ENCODE measurements at regions not wholly inside any gene's neighbourhood (a gene's known extent, or its start where the extent isn't known, plus 50 kb on each side); places are given as distances from the start of the nearest gene placed in this dataset.
"Not testable (repeated sequence)": the region's sequence is repeated elsewhere in the genome, so short reads cannot be mapped to it uniquely, and the experiment has no call there.

DNA sequence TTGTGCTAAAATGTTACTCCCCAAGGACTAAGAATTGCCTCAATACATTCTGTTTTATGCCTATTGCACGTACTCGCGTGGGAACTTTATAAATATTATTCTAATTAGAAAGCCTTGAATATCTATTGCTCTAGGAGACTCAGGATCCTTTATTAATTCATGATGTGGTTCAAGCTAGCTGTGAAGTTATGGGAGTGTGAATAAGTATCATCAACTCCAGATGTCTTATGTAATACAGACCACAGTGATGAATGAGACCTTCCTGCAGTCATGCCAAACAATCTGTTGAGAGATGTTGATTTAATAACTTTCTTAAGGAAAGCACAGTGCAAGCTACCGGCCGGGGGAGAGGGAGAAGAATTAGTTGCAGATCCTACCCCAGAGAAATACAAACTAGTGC lies 519.2 kb upstream of the ZP4 start:
- no peak for DNase-seq (ENCODE audit: insufficient read length, low spot score)
- FAIRE-seq, result no peak

DNA sequence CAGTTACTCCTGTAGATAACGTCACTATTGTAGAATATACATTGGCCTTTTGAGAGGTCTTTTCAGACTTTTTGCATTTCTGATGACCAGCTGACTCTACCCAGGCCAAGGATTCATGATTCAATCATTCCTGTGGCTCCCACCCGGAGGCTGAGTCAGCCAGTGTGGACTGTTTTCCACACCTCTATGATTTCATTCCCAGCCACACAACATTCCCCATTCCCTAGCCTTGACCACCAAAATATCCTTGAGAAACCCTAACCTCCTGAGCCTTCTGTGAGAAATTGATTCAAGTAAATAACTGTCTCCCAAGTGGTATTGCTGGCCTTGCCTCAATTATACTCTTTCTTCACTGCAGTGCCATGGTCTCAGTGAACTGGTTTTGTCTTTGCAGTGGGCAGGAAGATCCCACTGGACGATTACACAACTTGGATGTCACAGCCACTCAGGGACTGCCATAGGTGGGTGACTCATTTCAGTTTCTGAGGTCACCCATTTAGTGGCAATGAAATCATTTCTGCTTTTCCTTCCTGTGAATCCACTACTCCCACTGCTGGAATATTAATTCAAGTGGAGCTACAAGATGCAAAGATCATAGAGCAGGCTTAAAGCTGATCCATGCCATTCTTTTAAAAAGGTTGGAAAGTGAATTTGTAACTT lies 518.6 kb upstream of the ZP4 start:
- DNase-seq (ENCODE audit: insufficient read length, low spot score) (peak; percentile 32), FAIRE-seq (peak; percentile 40)

DNA sequence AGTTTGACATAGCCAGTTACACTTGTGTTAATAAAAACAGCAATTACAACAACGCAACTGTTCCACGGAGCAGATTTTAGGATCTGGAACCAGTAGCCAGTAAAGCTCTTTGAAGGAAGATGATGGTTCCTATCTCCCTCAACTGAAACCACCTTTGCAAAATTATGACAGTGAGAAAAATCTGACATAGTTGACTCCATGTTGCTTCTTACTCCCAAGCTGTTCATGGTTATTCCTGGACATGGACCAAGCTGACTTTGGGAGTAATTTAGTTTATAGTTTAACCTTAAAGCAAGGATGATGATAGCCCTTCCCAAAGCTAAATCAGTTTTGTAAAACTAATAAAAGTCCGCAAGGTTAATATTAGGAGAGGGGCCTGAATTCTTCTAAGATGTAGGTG lies 518.0 kb upstream of the ZP4 start:
- FAIRE-seq, result no peak

GRCh38 chr1:238406098-238406860 lies 515.6 kb upstream of the ZP4 start:
- no peak for DNase-seq (ENCODE audit: insufficient read length, low spot score)

More for the DNA sequence above, 518.0 kb upstream of the ZP4 start:
- DNase-seq (ENCODE audit: insufficient read length, low spot score), result no peak

GRCh38 chr1:238404921-238405320 lies 514.2 kb upstream of the ZP4 start:
- FAIRE-seq (no peak), DNase-seq (ENCODE audit: insufficient read length, low spot score) (no peak)

More at GRCh38 chr1:238406098-238406860, 515.6 kb upstream of the ZP4 start:
- FAIRE-seq, result no peak

DNA sequence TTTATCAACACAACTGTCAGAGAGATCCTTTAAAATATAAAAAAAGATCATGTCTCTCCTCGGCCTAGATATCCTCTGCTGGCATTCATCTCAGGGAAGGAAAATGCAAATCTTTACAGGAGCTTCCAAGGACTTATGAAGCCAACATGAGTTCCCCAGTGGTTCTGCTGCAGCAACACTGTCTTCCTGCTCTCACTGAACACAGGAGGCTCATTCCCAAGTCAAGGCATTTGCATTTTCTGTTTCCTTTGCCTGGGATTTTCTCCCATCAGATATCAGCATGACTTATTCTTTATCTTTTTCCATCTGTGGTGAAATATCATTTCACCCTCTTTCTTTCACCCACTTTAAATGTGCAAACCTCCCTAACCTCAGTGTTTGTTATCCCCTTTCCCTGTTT lies 513.8 kb upstream of the ZP4 start:
- DNase-seq (ENCODE audit: insufficient read length, low spot score) (no peak), FAIRE-seq (no peak)

DNA sequence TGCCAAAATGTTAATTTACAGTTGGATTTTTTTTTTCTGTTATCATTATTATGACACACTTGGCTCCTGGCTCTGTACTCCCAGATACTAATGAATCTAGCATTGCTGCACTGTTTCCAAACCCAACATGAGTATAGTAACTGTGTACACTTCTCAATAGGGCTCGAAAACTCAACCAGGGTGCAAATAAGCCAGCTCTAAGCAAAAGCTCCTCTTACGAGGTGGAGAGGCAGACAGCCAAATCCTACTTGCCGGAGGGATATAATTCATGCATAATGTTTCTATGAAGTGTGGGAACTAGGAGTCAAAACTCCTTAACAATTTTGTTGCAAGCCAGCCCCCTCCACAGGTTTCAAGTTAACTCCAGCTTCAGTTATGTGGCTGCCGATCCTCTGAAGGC lies 510.4 kb upstream of the ZP4 start:
- DNase-seq (ENCODE audit: insufficient read length, low spot score), result no peak
- FAIRE-seq, result no peak

GRCh38 chr1:238399558-238399957 lies 508.8 kb upstream of the ZP4 start:
- FAIRE-seq (no peak), DNase-seq (ENCODE audit: insufficient read length, low spot score) (no peak)

DNA sequence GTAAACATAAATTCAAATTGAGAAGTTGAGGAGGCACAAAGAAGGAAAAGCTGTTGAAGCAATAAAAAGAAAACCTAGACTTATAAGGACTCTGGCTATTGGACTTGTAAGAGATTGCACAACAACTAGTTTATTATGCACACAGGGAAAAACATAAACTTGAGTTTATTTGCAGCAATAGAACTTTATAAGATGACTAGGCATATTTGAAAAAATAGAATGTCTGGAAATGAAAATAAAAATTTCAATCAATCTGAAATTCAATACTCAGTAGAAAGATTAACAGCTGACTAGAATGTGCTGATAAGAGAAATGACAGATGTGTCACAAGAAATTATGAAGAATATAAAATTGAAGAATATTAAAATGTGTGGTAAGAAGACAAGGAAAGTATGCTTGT lies 505.4 kb upstream of the ZP4 start:
- DNase-seq (ENCODE audit: insufficient read length, low spot score) (no peak), FAIRE-seq (no peak)

DNA sequence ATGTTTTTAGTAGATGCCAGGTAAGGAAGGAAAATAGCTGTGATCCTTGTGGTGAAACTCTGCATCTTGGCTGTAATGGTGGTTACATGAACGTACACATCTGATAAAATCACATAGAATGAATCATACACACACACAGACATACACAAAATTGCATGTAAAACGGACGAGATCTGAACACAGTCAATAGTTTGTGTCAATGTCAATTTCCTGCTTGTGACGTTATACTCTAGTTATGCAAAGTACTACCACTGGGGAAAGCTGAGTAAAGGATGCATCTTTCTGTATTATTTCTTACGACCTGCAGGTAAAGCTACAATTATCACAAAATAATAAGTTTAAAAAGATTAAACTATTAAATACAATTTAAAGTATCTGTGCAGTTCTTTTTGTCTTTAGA lies 493.7 kb upstream of the ZP4 start:
- DNase-seq (ENCODE audit: insufficient read length, low spot score), result no peak
- FAIRE-seq, result no peak

DNA sequence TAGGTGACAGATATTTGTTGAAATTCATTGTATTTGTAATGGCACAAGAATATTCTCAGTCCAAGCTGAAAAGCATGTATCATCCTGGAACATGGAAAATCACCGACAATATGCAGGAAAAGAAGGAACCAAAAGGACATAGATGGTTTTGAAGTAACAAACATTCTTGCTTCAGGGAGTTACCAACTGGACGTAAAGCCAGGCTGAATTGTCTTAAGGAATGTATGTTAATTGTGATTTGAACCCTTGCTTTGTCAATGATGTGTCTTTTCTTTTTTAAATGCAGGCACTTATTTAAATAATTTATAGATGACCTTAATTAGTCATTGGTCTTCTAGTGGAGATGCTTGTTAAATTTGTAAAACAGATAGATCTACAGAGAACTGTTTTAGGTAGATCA lies 489.4 kb upstream of the ZP4 start:
- FAIRE-seq, result no peak
- no peak for DNase-seq (ENCODE audit: insufficient read length, low spot score)

GRCh38 chr1:238379446-238379845 lies 488.7 kb upstream of the ZP4 start:
- not testable (repeated sequence) for FAIRE-seq; DNase-seq (ENCODE audit: insufficient read length, low spot score)

- DNase-seq (ENCODE audit: insufficient read length, low spot score), result no peak
- FAIRE-seq, result no peak
Measured at GRCh38 chr1:238377280-238377919, 486.7 kb upstream of the ZP4 start.

DNA sequence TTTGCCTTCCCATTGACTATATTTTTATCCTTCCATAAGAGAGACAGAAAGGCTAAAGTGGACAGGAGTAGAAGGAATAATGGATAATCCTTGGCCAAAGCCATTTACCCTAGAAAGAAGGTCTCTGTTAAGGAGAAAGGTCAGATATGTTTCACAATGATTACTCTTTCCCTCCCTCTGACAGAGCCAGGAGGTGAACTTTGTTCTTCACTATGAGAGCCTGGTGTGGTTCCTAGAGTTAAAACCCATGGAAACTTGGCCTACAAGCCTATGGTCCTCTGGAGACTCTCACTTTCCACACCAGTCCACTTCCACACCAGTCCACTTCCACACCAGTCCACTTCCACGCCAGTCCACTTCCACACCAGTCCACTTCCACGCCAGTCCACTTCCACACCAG lies 479.9 kb upstream of the ZP4 start:
- DNase-seq (ENCODE audit: insufficient read length, low spot score), result no peak
- no peak for FAIRE-seq

GRCh38 chr1:238364214-238364892 lies 473.6 kb upstream of the ZP4 start:
- DNase-seq (ENCODE audit: insufficient read length, low spot score), result no peak
- FAIRE-seq, result no peak

DNA sequence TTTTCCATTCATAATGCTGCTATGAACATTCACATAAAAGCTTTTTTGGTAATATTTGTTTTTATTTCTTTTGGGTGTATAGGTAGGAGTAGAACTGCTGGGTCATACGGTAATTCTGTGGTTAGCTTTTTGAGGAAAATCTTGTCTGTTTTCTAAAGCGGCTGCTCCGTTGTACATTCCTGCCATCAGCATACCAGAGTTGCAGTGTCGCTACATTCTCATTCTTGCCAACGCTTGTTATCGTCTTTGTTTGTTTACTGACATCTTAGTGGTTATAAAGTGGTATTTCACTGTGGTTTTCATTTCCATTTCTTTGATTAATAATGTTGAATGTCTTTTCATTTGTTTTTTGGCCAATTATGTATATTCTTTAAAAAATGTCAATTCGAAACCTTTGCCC lies 469.8 kb upstream of the ZP4 start:
- DNase-seq (ENCODE audit: insufficient read length, low spot score) (no peak), FAIRE-seq (no peak)

DNA sequence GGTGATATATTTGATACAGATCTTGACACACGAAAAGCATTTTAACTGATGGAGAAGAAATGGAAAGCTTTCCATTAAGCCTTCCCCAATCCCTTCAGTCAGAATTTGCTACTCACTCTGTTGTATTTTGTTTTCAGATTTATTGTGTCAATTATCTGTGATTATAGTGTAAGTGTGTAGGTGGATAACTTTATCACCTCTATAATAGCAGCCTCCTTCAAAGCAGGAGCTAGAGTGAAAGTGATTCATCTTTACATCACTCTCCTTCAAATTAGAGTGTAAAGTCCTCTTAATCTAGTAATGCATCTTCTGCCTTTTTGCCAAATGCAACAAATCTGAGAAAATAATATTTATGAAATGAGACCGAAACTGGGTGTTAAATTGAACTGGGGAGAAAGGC lies 459.7 kb upstream of the ZP4 start:
- DNase-seq (ENCODE audit: insufficient read length, low spot score) (no peak), FAIRE-seq (no peak)

DNA sequence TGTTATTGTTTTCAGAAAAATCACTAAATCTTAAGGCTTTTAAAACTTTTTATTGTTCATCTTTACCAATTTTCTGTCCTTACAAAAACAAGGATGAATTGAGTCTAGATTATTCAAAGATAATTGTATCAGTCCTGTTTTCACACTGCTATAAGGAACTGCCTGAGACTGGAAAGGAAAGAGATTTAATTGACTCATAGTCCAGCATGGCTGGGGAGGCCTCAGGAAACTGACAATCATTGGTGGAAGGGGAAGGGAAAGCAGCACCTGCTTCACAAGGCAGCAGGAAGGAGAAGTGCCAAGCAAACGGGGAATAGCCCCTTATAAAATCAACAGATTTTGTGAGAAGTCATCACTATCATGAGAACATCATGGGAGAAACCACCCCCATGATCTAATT lies 455.6 kb upstream of the ZP4 start:
- FAIRE-seq, result no peak

DNA sequence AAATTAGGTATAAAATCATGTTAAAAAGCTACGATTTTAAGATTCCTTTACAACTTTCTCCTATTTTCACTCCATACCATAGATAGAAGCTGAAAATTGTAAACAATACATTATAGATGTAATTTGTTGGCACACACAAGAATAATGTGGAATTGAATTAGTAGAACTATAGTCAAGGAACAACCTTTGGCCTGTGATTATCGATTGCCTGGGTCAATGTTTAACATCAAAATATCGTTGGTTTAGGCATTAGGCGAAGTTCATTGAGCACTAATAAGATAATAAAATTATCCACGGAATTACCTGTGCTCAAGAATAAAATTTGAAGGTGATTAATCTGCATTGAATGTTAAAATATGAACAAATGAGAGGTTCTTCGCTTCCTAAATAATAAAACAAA lies 455.1 kb upstream of the ZP4 start:
- FAIRE-seq, result no peak
- DNase-seq (ENCODE audit: insufficient read length, low spot score), result no peak

More for the DNA sequence above, 455.6 kb upstream of the ZP4 start:
- no peak for DNase-seq (ENCODE audit: insufficient read length, low spot score)

DNA sequence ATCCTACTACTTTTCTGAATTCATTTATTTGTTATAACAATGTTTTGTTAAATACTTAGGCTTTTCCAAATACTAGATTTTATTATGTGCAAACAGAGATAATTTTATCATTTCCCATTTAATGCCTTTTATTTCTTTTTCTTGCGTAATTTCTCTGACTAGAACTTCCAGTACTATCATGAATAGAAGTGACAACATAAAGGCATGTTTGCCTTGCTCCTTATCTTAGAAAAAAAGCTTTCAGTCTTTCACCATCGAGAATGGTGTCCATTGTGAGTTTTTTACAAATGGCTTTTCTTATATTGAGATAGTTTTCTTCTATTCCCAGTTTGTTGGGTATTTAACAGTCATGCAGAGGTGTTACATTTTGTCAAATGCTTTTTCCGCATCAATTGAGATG lies 453.1 kb upstream of the ZP4 start:
- DNase-seq (ENCODE audit: insufficient read length, low spot score) (no peak), FAIRE-seq (no peak)

DNA sequence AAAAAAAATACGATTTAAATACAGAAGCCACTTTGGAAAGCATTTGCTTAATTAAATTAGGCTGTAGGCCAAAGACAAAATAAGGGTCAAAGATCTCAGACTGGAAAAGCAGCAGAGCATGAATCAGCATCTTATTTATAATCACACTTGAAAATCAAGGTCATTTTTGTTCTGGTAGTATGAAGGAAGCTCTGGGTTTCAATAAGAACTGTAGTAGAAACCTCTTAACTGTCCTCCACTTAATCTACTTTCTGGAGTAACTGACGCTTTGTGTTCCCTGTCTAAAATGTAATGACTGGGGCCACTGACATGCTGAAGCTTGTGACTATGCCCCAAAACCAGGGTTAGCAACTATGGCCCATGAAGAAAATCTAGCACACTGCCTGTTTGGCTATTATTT lies 450.7 kb upstream of the ZP4 start:
- DNase-seq (ENCODE audit: insufficient read length, low spot score), result no peak

More for the DNA sequence above, 450.7 kb upstream of the ZP4 start:
- no peak for FAIRE-seq

Measured in HTR-8/SVneo (cell line).